ENCODE measurements at regions not wholly inside any gene's neighbourhood (a gene's known extent, or its start where the extent isn't known, plus 50 kb on each side); places are given as distances from the start of the nearest gene placed in this dataset.
"Not testable (repeated sequence)": the region's sequence is repeated elsewhere in the genome, so short reads cannot be mapped to it uniquely, and the experiment has no call there.

DNA sequence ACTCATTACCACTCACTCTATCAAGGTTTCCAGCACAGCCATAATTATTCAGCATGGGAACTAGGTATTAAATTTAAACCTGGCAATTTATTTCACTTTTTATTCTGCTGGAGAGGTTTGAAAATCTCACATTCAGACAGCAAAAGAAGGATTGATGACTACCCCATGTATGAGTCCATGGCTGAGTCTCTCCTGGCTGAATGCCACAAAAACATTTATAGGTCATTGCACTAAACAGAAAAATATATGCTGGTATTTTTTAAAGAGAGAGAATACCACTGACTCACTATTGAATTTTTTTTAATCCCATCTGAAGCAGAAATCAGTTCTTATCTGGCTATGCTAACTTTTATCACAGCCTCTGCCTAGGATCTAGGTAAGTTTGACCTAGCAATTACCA lies 336.3 kb downstream of the PPP1R3A start:
- DNase-seq, result no peak

DNA sequence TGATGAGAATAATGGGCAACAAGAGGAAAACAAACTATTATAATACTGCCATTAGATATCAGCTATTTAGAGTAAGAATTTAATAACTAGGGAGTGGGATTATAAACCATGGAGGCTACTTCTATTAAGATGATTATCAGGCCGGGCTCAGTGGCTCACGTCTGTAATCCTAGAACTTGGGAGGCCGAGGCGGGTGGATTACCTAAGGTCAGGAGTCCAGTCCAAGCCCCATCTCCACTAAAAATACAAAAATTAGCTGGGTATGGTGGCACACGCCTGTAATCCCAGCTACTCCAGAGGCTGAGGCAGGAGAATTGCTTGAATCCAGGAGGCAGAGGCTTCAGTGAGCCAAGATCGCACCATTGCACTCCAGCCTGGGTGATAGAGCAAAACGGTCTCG lies 355.6 kb downstream of the PPP1R3A start:
- not testable (repeated sequence) for DNase-seq

DNA sequence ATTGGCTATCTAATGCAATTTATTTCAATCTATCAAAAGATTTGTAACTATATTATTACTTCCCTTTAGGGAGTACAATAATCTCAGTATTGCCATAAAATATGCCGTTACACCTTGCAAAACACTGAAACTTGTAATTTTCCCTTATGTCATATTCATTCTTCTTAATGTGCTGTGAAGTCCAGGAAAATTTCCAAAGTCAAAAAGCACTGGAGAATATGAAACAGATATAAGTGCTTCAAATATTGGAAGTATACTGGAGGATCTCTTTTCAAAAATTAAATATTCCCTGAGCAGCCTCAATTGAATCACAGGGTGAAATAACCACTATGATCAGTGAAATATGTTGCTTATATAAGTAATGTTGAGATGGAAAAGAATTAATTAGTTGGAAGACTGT lies 356.0 kb downstream of the PPP1R3A start:
- DNase-seq, result no peak

- no peak for DNase-seq
Observed at GRCh38 chr7:113562242-113562641, 356.6 kb downstream of the PPP1R3A start.

DNA sequence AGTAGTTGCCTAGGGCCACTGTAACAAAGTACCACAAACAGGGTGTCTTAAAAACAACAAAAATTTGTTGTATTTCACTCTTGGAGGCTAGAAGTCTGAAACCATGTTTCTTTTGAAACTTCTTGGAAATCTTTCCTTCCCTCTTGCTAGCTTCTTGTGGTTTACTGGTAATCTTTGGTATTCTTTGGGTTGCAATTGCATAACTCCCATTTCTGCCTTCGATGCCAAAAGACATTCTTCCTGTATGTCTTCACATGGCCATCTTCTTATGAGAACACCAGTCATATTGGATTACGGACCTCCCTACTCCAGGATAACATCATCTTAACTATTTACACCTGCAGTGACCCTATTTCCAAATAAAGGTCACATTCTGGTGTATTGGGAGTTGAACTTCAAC lies 357.4 kb downstream of the PPP1R3A start:
- no peak for DNase-seq

- no peak for DNase-seq
Observed at GRCh38 chr7:113550966-113551365, 367.8 kb downstream of the PPP1R3A start.

DNA sequence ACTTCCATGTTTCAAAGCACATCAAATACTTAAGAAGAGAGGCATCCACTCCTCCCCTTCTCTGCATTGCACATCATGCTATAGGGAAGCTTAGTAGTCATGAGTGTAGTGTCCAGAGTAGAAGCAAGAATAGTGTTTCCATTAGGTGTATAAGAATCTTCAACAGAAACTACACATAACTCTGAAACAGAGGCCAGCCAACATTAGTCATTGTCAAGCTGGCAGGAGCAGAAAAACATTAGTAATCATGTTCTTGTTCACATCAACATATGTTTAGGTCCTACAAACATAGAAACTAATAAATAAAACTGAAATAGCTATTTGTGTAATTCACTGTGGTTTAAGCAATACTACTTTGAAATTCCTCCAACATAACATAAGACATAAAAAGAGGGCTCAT lies 370.2 kb downstream of the PPP1R3A start:
- DNase-seq, result no peak

DNA sequence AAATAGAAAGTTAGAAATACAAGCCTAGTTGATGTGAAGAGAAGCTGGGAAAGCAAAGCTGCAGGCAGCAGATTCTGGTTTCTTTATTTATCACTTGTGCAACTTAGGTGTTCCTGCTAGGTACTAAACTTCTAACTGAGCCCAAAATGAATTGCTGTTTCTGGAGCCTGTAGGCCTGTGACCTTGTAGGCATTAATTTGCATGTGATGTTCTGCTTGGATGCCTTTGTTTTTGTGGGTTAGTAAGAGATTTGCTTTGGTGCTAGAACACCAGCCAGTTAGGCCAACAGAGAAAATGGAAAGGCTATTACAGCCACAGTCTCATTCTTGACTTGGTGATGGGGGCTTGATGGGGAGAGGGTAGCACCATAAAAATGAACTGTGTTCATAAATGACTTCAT lies 370.7 kb downstream of the PPP1R3A start:
- DNase-seq, result no peak

GRCh38 chr7:113521468-113521867 lies 397.3 kb downstream of the PPP1R3A start:
- DNase-seq, result no peak

DNA sequence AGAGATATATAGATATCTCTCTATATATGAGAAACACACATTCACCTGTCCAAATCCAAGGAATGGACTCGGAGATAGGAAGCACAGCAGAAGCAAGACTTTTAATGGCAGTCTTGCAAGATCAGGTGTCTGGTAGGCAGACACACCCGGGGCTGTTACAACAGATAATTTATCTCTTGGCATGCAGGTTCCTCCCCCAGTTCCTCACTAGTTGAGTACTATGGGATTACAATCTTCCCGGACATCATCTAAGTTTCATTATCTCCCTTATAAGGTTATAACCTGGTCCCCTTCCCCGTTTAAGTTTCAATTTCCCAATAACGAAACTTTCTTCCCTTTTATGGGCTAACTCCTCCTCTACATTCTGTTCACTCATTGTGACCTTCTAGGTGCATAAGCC lies 399.3 kb downstream of the PPP1R3A start:
- DNase-seq, result no peak

DNA sequence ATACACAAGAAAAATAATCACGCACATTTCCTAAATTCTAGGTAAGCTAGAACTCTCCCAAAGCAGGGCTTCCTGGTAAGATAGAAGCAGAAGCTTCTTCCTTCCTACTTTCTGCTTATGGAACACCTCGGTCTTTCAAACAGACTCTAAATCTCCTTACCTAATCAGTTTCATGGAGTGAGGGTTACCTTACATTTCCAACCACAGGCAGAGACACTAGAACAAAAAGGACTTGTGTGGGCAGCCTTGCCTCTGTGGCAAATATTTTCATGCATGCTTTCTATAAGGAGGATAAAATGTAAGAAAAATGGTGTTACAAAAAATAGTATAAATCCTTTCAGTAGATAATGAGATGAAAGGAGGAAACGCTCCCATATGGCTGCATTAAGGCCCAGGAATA lies 386.3 kb upstream of the SMIM30 start:
- DNase-seq, result no peak

DNA sequence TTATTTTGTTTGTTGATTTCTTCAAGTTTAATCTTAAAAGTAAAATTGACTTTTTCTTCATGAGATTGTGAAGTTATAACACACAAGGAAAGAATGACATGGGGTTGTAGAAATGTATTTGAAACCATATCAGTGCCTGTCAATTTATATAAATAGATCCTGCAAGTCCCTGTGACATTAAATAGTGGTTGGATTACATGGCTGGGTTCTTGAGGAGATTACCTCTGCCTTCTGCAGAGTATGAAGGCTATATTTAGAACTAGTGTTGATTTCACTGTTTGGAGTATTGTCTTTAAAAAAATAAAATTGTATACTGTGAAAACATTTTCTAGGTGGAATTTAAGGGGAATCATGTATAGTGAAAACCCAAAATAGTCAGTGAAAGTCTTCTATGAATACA lies 385.8 kb upstream of the SMIM30 start:
- no peak for DNase-seq

- not testable (repeated sequence) for DNase-seq
Observed at GRCh38 chr7:113496586-113496985, 378.2 kb upstream of the SMIM30 start.

GRCh38 chr7:113494797-113495566 lies 376.6 kb upstream of the SMIM30 start:
- DNase-seq, result not testable (repeated sequence)

- DNase-seq, result no peak
Observed at GRCh38 chr7:113491305-113491704, 373.0 kb upstream of the SMIM30 start.

DNA sequence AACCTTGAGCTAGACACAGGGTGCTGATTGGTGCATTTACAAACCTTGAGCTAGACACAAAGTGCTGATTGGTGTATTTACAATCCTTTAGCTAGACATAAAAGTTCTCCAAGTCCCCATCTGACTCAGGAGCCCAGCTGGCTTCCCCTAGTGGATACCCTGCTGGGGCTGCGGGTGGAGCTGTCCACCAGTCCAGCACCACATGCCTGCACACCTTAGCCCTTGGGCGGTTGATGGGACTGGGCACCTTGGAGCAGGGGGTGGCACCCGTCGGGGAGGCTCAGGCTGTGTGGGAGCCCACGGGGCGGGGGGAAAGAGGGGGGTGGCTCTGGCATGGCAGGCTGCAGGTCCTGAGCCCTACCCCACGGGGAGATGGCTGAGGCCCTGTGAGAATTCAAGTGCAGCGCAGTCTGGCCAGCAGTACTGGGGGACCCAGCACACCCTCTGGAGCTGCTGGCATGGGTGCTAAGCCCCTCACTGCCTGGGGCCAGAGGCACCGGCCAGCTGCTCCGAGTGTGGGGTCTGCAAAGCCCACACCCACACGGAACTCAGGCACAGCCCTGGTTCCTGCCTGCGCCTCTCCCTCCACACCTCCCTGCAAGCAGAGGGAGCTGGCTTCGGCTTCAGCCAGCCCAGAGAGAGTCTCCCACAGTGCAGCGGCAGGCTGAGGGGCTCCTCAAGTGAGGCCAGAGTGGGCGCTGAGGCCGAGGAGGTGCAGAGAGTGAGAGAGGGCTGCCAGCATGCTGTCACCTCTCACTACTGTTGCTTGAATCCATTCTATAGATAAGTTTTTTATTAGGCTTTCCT lies 369.8 kb upstream of the SMIM30 start:
- no peak for DNase-seq

DNA sequence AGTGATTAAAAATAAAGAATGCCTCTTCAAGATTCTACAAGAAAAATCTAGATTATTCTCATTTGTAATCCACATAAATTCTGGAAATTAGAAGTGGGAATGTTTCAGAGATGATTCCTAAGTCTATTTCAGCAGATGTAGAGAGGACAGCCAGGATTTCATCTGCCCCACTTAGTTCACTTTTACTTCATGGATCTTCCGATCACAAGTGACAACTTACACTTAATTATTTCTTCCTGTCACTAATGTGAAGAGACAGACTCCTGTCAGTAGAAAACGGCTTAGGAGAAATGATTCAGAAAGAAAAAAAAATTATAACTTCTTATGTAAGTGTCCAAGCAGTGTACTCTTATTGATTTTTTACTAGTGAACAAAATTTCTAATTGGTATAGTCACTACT lies 368.2 kb upstream of the SMIM30 start:
- no peak for DNase-seq

- no peak for DNase-seq
Observed at GRCh38 chr7:113483657-113484056, 365.3 kb upstream of the SMIM30 start.

GRCh38 chr7:113480537-113480936 lies 362.2 kb upstream of the SMIM30 start:
- DNase-seq, result no peak

DNA sequence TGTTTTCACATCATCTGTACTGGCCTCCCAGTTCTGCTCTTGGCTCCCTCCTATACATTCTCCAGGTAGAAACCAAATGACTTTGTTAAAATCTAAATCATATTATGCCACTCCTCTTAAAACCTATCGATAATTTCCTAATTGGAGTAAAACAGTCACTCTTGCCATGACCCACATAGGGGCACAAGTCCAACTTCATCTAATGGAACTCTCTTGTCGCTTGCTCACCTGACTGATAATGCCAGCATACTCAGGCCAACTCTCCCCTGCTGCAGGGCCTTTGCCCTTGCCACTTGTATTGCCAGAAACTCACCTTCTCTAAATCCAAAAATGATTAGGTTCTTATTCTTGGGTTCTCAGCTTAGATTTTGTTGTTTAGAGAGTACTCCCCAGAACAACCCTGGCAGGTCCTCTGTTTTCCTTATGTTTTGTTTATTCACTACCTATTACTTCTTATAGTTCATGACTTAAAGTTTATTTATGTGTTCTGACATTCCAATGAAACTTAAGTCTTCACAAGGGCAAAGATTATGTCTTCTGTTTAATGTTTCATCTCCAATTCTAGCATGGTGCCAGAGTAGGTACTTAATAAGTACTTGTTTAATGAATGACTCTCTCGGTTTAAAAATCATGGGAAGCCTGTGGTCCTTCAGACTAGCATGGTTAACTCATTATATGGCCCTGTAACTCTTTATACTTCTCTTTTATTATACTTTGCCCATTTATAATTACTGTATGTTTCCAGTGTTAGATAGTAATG lies 345.9 kb upstream of the SMIM30 start:
- no peak for DNase-seq

DNA sequence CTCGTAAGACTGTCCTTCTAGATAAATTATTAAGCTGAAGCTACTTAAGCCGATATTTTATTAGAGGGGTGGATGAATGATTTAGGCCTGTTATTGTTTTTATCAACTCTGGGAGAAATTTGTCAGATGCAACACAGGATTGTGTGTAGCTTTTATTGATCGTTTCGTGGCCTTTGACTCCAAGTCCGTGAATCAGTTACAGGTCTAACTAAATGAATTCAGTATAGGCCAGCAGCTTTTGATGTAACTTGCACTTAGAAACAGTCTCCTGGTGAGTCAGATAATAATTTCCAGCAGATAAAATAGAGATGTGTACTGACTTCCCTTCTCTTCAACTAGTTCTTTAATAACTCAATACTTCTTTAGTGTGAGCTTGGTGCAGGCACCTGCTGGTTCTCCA lies 341.7 kb upstream of the SMIM30 start:
- no peak for DNase-seq

DNA sequence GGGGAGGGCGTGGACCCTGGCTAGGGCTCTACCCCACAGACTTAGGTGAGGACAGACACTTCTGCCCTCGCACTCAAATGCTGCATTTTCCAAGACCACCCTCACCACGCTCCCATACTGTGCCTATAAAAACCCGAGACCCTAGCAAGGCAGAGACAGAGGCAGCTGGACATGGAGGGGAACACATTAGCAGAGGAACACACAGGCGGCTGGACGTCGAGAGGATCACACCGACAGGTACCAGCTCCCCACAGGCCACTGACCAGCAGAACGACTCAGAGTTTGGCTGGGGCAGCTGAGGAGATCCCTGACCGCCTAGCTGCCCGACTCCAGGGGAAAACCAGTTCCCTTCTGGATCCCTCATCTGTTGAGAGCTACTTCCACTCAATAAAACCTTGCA lies 338.2 kb upstream of the SMIM30 start:
- no peak for DNase-seq

DNA sequence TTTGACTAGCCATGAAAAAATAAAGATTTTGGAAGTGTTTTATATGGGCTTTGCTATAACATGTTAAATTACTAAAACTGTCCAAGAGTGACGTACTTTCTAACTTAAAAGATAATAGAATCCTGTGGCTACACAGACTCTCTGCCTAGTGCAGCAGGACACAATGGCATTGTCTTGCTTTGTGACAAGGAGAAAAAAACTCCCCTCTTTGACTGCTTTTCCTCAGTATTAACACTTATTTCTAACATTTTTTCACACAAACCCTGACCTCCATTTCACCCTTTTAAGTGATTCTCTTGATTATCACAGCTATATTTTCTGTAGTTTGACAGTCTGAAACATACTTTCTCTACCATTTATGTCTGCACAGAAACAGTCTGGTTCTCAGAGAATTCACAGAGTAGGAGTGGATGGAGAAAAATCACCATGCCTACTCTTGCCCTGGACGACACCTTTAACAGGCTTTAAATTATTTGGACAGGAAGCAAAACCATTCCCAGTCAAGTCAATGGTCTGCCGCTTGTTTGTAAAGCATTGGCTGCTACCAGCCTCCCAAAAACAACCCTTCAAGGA lies 336.3 kb upstream of the SMIM30 start:
- DNase-seq, result no peak
